HG02981 (cell line): ENCODE measurements at regions not wholly inside any gene's neighbourhood (a gene's known extent, or its start where the extent isn't known, plus 50 kb on each side); places are given as distances from the start of the nearest gene placed in this dataset.

ENCODE experiments used
- ATAC-seq: cut with Tn5 transposase; IDR thresholded peaks from one replicate; pipeline ENCODE4 v1.9.1; 2021; ENCODE audit warnings: mild to moderate bottlenecking, moderate library complexity; ENCODE audit not compliant: unreplicated experiment

GRCh38 chr14:98444077-98444476 lies 827.9 kb downstream of the BCL11B start:
- no peak for ATAC-seq

- ATAC-seq: no peak
Measured at GRCh38 chr14:98445718-98446117, 826.3 kb downstream of the BCL11B start.

- ATAC-seq: no peak
Measured at GRCh38 chr14:98446508-98446907, 825.5 kb downstream of the BCL11B start.

- no peak for ATAC-seq
Measured at GRCh38 chr14:98456231-98456630, 815.8 kb downstream of the BCL11B start.

- ATAC-seq: no peak
Measured at GRCh38 chr14:98458702-98459101, 813.3 kb downstream of the BCL11B start.

- no peak for ATAC-seq
Measured at GRCh38 chr14:98462908-98463307, 809.1 kb downstream of the BCL11B start.

GRCh38 chr14:98466807-98467206 lies 805.2 kb downstream of the BCL11B start:
- ATAC-seq: no peak

- ATAC-seq: no peak
Measured at GRCh38 chr14:98470663-98471062, 801.3 kb downstream of the BCL11B start.

- ATAC-seq: no peak
Measured at GRCh38 chr14:98474900-98475299, 797.1 kb downstream of the BCL11B start.

GRCh38 chr14:98477935-98478334 lies 794.1 kb downstream of the BCL11B start:
- no peak for ATAC-seq

- no peak for ATAC-seq
Measured at GRCh38 chr14:98489115-98489514, 782.9 kb downstream of the BCL11B start.

- ATAC-seq: no peak
Measured at GRCh38 chr14:98494582-98494981, 777.4 kb downstream of the BCL11B start.

GRCh38 chr14:98498019-98498885 lies 773.7 kb downstream of the BCL11B start:
- ATAC-seq: no peak

GRCh38 chr14:98501335-98501734 lies 770.7 kb downstream of the BCL11B start:
- ATAC-seq: no peak

- no peak for ATAC-seq
Measured at GRCh38 chr14:98501836-98502235, 770.2 kb downstream of the BCL11B start.

- no peak for ATAC-seq
Measured at GRCh38 chr14:98503086-98503815, 768.7 kb downstream of the BCL11B start.

- ATAC-seq: no peak
Measured at GRCh38 chr14:98507264-98507663, 764.7 kb downstream of the BCL11B start.

- ATAC-seq: no peak
Measured at GRCh38 chr14:98510392-98510791, 761.6 kb downstream of the BCL11B start.

GRCh38 chr14:98512501-98513251 lies 759.3 kb downstream of the BCL11B start:
- ATAC-seq: no peak

- peak; percentile 50 for ATAC-seq
Measured at GRCh38 chr14:98513558-98513957, 758.4 kb downstream of the BCL11B start.

- peak; percentile 53 for ATAC-seq
Measured at GRCh38 chr14:98514016-98514415, 758.0 kb downstream of the BCL11B start.
